ENCODE measurements at regions not wholly inside any gene's neighbourhood (a gene's known extent, or its start where the extent isn't known, plus 50 kb on each side); places are given as distances from the start of the nearest gene placed in this dataset.
"Not testable (repeated sequence)": the region's sequence is repeated elsewhere in the genome, so short reads cannot be mapped to it uniquely, and the experiment has no call there.

DNA sequence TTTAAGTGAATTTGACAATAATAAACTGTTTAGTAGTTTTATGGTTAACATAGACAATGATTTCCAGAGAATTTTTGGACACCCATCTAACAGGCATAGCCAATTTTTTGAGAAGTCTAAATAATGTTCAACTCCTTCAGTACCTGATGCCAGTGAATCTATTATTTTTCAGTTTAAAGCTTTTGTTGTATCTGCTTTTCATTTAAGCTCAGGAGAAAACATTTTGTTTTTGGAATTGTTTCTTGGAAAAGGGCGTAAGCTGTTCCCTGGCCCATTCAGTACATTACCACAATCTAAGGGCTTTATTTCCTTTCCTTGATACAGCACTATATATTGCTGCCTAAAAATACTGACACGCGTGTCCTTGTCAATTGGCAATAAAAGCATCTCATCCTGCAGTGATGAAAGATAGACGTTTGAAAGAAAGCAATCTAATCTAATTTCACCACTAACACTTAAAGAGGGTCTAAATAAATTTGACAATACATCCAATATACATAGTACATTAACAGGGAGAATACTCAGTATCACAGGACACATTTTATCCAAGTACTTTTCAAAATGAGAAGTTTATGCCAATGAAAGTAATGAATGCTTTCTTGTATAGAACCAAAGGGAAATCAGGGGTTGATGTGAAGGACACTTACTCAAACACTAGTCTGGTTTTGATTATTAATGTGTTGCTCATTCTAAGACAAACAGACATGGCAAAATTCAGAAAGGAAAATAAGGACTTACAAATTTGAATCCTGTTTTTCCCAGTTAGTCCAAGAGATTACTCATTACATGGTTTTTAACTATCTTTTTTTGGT is 104.2 kb upstream of the LGR5 start:
- H3K4me3 ChIP-seq = no peak overlapping the region
- no peaks in the 10 kb centered on the region for H4K20me1 ChIP-seq
- no peaks in the 10 kb centered on the region for H3K4me1 ChIP-seq
- no peak overlapping the region for H3K27ac ChIP-seq
- H3K9ac ChIP-seq = no peak overlapping the region
- no peak overlapping the region for H3K4me2 ChIP-seq
- peaks cover 8% of the 10 kb centered on the region; the same call in 1 of the 2 replicates for H3K9me3 ChIP-seq
- no peaks in the 10 kb centered on the region for H3K27me3 ChIP-seq
- no peak for TF ChIP-seq Cebpa-rat (IDR thresholded peaks at IDR 0.05)
- no peaks in the 10 kb centered on the region for H3K36me3 ChIP-seq

DNA sequence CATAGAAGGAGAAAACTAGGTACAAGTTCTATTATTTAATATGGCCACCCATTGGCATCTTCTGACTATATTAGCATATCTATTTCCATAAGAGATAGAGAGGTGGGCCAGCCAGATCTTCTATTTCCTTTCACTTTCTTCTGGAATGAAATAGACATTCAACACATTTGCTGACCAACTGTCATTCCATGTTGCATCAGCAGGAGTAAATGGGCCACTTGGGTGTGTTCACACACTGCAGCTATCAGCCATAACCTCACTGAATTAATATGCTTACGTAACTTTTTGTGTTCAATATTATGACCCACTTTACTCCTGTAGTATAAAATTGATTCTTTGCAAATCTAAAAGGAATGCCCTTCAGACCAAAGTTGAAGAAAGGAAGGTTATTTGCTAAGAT is 106.2 kb upstream of the LGR5 start:
- no peaks in the 10 kb centered on the region for H3K4me1 ChIP-seq
- no peak overlapping the region for H3K9ac ChIP-seq
- no peak overlapping the region for H3K27ac ChIP-seq
- H4K20me1 ChIP-seq = no peaks in the 10 kb centered on the region
- H3K4me2 ChIP-seq = no peak overlapping the region
- no peaks in the 10 kb centered on the region for H3K36me3 ChIP-seq
- TF ChIP-seq Cebpa-rat (IDR thresholded peaks at IDR 0.05) = no peak
- H3K27me3 ChIP-seq = no peaks in the 10 kb centered on the region
- H3K9me3 ChIP-seq = peaks cover 3% of the 10 kb centered on the region; the same call in 1 of the 2 replicates
- H3K4me3 ChIP-seq = no peak overlapping the region

DNA sequence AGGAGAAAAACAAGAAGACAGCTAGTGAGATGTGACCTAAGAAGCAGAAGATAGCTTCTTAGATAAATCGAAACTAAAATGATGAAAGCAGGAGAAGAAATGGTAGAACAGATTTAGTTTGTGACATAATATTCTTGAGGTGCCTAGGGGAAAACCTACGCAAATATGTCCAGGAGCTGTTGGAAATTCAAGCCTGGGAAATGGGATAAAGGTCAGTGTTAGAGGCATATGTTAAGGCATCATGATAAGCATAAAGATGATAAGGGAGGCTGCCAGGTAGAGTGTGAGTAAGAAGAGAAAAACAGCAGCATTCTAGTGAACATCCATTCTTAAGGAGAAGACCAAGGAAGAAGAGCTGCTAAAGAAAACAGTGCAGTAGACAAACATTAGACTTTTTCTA is 109.6 kb upstream of the LGR5 start:
- Histone ChIP-seq H3K9me3 (no peaks in the 10 kb centered on the region), H3K36me3 (no peaks in the 10 kb centered on the region), H4K20me1 (no peaks in the 10 kb centered on the region), H3K4me2 (no peak overlapping the region), H3K4me3 (no peak overlapping the region), H3K27ac (no peak overlapping the region), H3K27me3 (no peaks in the 10 kb centered on the region), H3K4me1 (no peaks in the 10 kb centered on the region), H3K9ac (no peak overlapping the region)
- TF ChIP-seq Cebpa-rat (IDR thresholded peaks at IDR 0.05) = no peak

DNA sequence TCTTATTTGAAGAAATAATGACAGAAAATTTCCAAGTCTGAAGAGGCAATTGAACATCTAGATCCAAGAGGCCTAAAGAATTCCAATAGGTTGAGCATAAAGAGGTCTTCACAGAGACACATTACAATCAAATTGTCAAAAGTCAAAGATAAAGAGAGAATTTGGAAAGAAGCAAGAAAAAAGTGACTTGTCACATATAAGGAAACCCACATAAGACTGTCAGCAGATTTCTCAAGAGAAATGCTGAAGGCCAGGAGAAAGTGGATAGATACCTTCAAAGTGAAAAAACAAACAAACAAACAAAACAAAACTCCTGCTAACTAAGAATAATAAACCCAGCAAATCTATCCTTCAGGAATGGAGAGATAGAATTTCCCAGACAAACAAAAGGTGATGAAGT is 118.1 kb upstream of the LGR5 start:
- Histone ChIP-seq H3K9me3 (peaks cover 19% of the 10 kb centered on the region), H3K9ac (no peak overlapping the region), H3K27ac (no peak overlapping the region), H4K20me1 (no peaks in the 10 kb centered on the region), H3K4me1 (no peaks in the 10 kb centered on the region), H3K36me3 (no peaks in the 10 kb centered on the region), H3K27me3 (no peaks in the 10 kb centered on the region), H3K4me2 (no peak overlapping the region), H3K4me3 (no peak overlapping the region)
- no peak for TF ChIP-seq Cebpa-rat (IDR thresholded peaks at IDR 0.05)

DNA sequence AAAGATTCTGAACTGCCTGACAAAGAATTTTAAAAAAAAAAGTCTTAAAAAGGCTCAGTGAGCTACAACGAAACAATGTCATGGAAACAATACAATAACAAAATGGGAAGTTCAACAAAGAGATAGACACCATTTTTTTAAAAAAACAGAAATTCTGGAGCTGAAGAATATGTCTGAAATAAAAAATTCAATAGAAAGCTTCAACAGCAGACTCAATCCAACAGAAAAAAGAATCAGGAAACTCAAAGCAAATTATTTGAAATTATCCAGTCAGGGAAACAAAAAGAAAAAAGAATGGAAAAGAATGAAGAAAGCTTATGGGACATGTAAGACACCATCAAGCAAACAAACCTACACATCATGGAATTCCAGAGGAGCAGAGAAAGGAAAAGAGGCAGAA is 118.5 kb upstream of the LGR5 start:
- no peak for TF ChIP-seq Cebpa-rat (IDR thresholded peaks at IDR 0.05)
- peaks cover 19% of the 10 kb centered on the region for H3K9me3 ChIP-seq
- H3K4me3 ChIP-seq = no peak overlapping the region
- no peaks in the 10 kb centered on the region for H3K4me1 ChIP-seq
- no peaks in the 10 kb centered on the region for H4K20me1 ChIP-seq
- no peak overlapping the region for H3K4me2 ChIP-seq
- no peaks in the 10 kb centered on the region for H3K27me3 ChIP-seq
- no peaks in the 10 kb centered on the region for H3K36me3 ChIP-seq
- no peak overlapping the region for H3K9ac ChIP-seq
- H3K27ac ChIP-seq = no peak overlapping the region

DNA sequence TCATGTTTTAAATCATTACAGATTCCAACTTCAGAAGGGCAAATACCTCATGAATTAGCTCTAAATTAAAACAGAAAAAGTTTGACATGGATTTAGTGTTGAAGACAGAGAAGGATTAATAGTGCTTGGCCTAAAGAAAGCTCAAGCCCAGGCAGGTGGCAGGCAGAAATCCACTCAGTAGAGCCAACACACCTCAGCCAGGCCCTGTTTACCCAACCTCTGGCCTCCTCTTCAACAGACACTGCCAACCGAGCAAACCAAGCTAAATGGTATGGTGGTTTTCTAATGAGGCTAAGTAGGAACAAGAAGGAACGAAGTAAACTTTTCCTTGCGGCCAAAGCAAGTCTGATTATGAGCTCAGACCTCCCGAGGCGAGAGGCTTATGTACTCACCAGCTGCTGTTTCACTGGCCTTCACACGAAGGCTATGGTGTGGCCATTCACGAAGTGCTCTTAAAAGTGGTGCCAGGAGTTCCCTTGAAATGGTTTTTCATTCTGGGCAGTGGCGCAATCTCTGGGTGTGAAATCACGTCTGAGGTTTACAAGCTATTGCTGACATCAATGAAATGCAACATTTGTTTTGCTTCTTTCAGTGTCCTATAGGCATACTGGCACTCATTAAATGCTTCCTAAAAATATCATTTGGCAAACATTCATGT is 124.1 kb upstream of the LGR5 start:
- no peak overlapping the region for H3K9ac ChIP-seq
- H3K4me3 ChIP-seq = no peak overlapping the region
- no peaks in the 10 kb centered on the region for H3K4me1 ChIP-seq
- H3K4me2 ChIP-seq = no peak overlapping the region
- no peaks in the 10 kb centered on the region for H3K27me3 ChIP-seq
- no peak overlapping the region for H3K27ac ChIP-seq
- H3K9me3 ChIP-seq = peaks cover 5% of the 10 kb centered on the region
- no peaks in the 10 kb centered on the region for H4K20me1 ChIP-seq
- no peaks in the 10 kb centered on the region for H3K36me3 ChIP-seq
- no peak for TF ChIP-seq Cebpa-rat (IDR thresholded peaks at IDR 0.05)

DNA sequence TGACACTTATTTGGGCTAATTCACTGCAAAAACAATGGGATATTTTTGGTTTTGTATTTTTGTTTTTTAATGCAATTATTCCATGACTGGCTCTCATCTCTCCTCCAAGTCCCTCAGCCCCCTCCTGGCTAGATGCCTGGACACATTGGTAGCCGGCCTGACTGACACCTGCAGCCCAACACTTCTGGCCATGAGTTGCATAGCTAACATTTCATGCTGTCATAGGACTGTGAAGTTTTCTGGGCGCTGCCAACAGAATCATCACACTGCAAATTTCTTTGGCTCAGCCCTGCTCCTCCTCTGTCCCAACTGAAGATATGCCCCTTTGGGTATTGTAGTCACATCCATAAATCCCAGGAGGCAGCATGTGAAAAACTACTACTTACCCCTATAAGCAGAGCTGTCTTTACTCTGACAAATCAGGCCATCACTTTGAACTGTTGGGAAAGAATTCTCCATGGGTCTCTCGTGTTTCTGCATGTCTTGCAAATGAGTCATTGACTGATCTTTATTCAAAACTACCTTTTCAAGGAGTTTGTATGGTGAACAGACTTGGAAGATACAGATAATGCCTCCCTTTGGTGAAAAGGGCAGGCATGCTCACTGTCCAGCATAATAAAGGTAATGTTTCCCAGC is 126.7 kb upstream of the LGR5 start:
- no peak overlapping the region for H3K4me2 ChIP-seq
- H3K36me3 ChIP-seq = no peaks in the 10 kb centered on the region
- no peak overlapping the region for H3K9ac ChIP-seq
- TF ChIP-seq Cebpa-rat (IDR thresholded peaks at IDR 0.05) = no peak
- H3K4me1 ChIP-seq = no peaks in the 10 kb centered on the region
- no peak overlapping the region for H3K27ac ChIP-seq
- H3K27me3 ChIP-seq = no peaks in the 10 kb centered on the region
- no peaks in the 10 kb centered on the region for H4K20me1 ChIP-seq
- H3K9me3 ChIP-seq = no peaks in the 10 kb centered on the region
- no peak overlapping the region for H3K4me3 ChIP-seq

DNA sequence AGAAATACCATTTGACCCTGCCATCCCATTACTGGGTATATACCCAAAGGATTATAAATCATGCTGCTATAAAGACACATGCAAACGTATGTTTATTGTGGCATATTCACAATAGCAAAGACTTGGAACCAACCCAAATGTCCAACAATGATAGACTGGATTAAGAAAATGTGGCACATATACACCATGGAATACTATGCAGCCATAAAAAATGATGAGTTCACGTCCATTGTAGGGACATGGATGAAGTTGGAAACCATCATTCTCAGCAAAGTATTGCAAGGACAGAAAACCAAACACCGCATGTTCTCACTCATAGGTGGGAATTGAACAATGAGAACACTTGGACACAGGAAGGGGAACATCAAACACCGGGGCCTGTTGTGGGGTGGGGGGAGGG is 128.0 kb upstream of the LGR5 start:
- H4K20me1 ChIP-seq, H3K4me3 ChIP-seq, H3K4me2 ChIP-seq, H3K27me3 ChIP-seq, H3K27ac ChIP-seq, H3K4me1 ChIP-seq, H3K9me3 ChIP-seq, H3K9ac ChIP-seq, H3K36me3 ChIP-seq: not testable (repeated sequence)

DNA sequence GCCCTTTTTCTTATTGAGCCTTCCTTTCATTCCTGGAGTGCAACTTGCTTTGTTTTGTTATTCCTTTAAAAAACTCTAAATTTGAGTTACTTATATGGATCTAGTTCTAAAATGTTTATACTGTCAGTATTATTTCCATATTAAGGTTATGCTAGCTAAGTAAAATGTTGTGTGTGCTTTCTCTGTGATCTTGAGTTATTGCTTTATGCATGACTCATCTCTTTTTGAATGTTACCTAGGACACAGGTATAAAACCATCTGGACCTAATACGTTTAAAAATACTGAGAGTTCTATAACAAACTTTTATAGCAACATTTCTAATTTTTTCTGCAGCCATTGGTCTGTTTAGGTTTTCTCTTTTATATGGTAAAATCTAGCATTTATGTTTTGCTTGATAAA is 132.8 kb upstream of the LGR5 start:
- no peaks in the 10 kb centered on the region for H3K27me3 ChIP-seq
- H3K27ac ChIP-seq = no peak overlapping the region
- H3K9ac ChIP-seq = no peak overlapping the region
- H3K36me3 ChIP-seq = no peaks in the 10 kb centered on the region
- H3K4me2 ChIP-seq = no peak overlapping the region
- no peak overlapping the region for H3K4me3 ChIP-seq
- H3K9me3 ChIP-seq = no peaks in the 10 kb centered on the region
- H3K4me1 ChIP-seq = no peaks in the 10 kb centered on the region
- no peak for TF ChIP-seq Cebpa-rat (IDR thresholded peaks at IDR 0.05)
- H4K20me1 ChIP-seq = no peaks in the 10 kb centered on the region

DNA sequence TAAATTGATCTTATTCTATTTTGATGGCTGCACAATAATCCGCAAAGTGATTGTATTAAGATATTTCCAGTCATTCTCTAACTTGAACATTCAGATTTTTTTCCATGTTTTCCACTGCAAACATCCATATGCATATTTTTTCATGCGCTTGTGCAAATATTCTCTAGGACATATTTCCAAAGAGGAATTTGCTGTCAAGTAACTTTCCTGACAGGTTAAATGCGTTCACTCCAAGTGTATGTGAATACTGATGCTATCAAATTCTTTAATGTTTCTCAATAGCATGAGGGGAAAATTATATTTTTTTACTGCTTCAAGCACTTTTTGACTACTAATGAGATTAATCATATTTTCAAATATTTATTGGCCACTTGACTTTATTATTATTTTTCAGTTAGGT is 135.3 kb upstream of the LGR5 start:
- no peaks in the 10 kb centered on the region for H3K4me1 ChIP-seq
- TF ChIP-seq Cebpa-rat (IDR thresholded peaks at IDR 0.05) = no peak
- H3K4me2 ChIP-seq = no peak overlapping the region
- H3K27ac ChIP-seq = no peak overlapping the region
- H3K9me3 ChIP-seq = no peaks in the 10 kb centered on the region
- H3K27me3 ChIP-seq = no peaks in the 10 kb centered on the region
- H4K20me1 ChIP-seq = no peaks in the 10 kb centered on the region
- H3K9ac ChIP-seq = no peak overlapping the region
- no peak overlapping the region for H3K4me3 ChIP-seq
- H3K36me3 ChIP-seq = no peaks in the 10 kb centered on the region

Data from BLaER1 (cell line).